ENCODE measurements at regions not wholly inside any gene's neighbourhood (a gene's known extent, or its start where the extent isn't known, plus 50 kb on each side); places are given as distances from the start of the nearest gene placed in this dataset.

DNA sequence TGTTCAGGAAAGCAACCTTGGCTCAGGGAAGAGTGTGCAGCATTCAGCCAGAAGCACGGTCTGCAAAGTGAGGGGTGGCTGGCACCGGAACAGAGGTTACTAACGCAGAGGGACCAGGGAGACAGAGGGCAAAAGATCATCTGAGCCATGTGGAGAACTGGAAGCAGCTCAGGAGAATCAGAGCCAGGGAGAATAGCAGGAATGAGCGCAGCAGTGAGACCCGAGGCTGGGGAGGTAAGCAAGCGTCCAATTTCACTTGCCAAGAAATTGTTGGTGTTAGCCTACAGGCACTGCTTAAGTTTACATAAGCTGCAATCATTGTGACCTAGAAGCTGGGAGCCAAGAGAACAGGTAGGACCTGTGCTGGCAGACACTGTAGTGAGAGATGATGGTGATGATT is 372.6 kb upstream of the POU3F3 start:
- POLR2A ChIA-PET (ENCODE audit: low non-redundant PET): no interaction called here
- no peak for DNase-seq (ENCODE audit: low spot score)
- CTCF ChIA-PET: interaction anchor here (0.6 kb wide), 2 partner anchors 121 to 573 kb away, joined by 3 to 4 read pairs; no protein-coding TSS in a partner anchor
- TF ChIP-seq CTCF (conservative IDR thresholded peaks at IDR 0.05; ENCODE audit: low read depth): no peak
- H3K27ac ChIP-seq: no peak overlapping the region

DNA sequence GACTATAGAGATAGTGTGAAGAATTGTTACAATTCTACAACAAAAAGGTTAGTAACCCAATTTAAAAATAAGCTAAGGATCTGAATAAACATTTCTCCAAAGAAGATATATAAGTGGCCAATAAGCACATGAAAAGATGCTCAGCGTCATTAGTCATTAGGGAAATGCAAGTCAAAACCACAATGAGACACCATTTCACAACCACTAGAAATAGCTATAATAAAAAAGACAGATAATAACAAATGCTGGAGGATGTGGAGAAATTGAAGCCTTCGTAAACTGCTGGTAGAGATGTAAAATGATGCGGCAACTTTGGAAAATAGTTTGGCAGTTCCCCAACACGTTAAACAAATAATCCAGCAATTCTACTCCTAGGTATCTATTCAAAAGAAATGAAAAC is 366.5 kb upstream of the POU3F3 start:
- ChIA-PET CTCF (interaction anchor here (0.6 kb wide), 1 partner anchor 208 kb away, joined by 3 read pairs; no protein-coding TSS in a partner anchor), POLR2A (ENCODE audit: low non-redundant PET) (no interaction called here)
- no peak for TF ChIP-seq CTCF (conservative IDR thresholded peaks at IDR 0.05; ENCODE audit: low read depth)
- H3K27ac ChIP-seq: no peak overlapping the region
- no peak for DNase-seq (ENCODE audit: low spot score)

DNA sequence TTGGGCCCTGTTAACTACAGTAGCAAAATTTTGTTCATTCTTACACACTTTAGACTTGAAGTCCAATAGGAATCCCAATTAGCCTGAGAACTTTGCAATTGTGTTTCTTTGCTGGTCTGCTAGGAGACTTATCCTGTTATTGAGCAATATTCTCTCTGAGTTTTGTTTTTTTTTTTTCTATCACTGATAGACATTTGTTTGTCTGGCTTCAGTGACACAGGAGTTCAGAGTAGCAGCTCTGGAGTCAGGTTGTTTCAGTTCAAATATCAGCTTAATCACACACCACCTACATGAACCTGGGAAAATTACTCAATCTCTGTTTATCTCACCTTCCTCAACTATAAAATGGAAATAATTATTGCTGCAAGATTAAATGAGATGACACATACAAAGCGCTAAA is 360.2 kb upstream of the POU3F3 start:
- H3K27ac ChIP-seq: no peak overlapping the region
- no peak for TF ChIP-seq CTCF (conservative IDR thresholded peaks at IDR 0.05; ENCODE audit: low read depth)
- CTCF ChIA-PET: interaction anchor here (0.5 kb wide), 1 partner anchor 18 kb away, joined by 3 read pairs; no protein-coding TSS in a partner anchor
- POLR2A ChIA-PET (ENCODE audit: low non-redundant PET): no interaction called here
- DNase-seq (ENCODE audit: low spot score): no peak

DNA sequence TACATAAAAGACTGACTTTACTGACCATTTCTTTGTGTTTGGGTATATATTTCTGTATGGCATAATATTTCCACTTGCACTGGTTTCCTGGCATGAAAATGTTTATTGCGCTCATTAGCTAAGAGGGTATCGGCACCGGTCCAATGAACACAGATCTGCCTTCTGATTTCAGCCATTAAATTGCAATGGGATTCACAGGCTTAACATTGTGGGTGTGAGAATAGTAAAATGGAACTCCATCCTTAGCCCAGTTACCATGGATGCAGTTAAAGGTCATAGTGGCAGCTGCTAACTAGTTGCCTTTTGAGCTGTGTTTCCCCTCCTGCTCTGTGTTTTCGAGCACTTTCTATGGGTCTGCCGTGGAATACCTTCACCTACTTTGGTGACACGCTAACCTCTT is 352.6 kb upstream of the POU3F3 start:
- CTCF ChIA-PET: no interaction called here
- POLR2A ChIA-PET (ENCODE audit: low non-redundant PET): no interaction called here
- no peak for DNase-seq (ENCODE audit: low spot score)
- TF ChIP-seq CTCF (conservative IDR thresholded peaks at IDR 0.05; ENCODE audit: low read depth): no peak
- no peak overlapping the region for H3K27ac ChIP-seq

DNA sequence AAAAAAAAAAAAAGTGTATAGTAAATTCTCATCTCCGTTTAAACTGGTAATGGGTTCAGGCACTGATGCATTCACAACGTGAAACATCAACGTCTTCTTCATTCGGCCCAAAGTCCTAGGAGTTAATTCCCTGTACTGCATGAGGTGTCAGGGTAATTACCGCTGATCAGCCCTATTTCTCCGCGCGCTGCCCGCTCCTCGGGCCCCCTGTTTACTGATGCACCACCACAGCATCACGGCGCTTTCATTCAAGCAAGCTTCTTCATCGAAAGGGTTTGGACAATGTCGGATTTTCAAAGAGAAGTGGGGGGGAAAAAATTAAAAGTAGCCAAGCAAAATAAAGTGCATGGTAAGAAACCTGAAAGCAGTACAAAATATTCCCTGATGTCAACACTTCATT is 352.0 kb upstream of the POU3F3 start:
- CTCF ChIA-PET: no interaction called here
- H3K27ac ChIP-seq: no peak overlapping the region
- DNase-seq (ENCODE audit: low spot score): no peak
- TF ChIP-seq CTCF (conservative IDR thresholded peaks at IDR 0.05; ENCODE audit: low read depth): no peak
- POLR2A ChIA-PET (ENCODE audit: low non-redundant PET): interaction anchor here (0.7 kb wide), 1 partner anchor 11 kb away, joined by 6 read pairs; no protein-coding TSS in a partner anchor

GRCh38 chr2:104502901-104503300 is 351.0 kb upstream of the POU3F3 start:
- POLR2A ChIA-PET (ENCODE audit: low non-redundant PET): no interaction called here
- CTCF ChIA-PET: interaction anchor here (0.6 kb wide), 1 partner anchor 83 kb away, joined by 6 read pairs; no protein-coding TSS in a partner anchor
- H3K27ac ChIP-seq: no peak overlapping the region
- no peak for TF ChIP-seq CTCF (conservative IDR thresholded peaks at IDR 0.05; ENCODE audit: low read depth)
- DNase-seq (ENCODE audit: low spot score): no peak

Measured in RWPE1 (cell line).